ENCODE measurements at regions not wholly inside any gene's neighbourhood (a gene's known extent, or its start where the extent isn't known, plus 50 kb on each side); places are given as distances from the start of the nearest gene placed in this dataset.

GRCh38 chr14:43285575-43285974 lies 1221.5 kb downstream of the FSCB start:
- TF ChIP-seq CTCF (IDR thresholded peaks at IDR 0.05) (no peak), REST (IDR thresholded peaks at IDR 0.05; ENCODE audit: insufficient read depth in 1 of 2, low read depth in 2 of 2, low read length in 1 of 2) (no peak), POLR2AphosphoS5 (IDR thresholded peaks at IDR 0.05; ENCODE audit: low read depth, low read length) (no peak)

Measured in Panc1 (cell line).